HG03520 (cell line): ENCODE measurements at regions not wholly inside any gene's neighbourhood (a gene's known extent, or its start where the extent isn't known, plus 50 kb on each side); places are given as distances from the start of the nearest gene placed in this dataset.

ENCODE experiments used
- ATAC-seq: cut with Tn5 transposase; IDR thresholded peaks from one replicate; pipeline ENCODE4 v1.9.1; 2021; ENCODE audit warnings: mild to moderate bottlenecking, moderate library complexity; ENCODE audit not compliant: unreplicated experiment

DNA sequence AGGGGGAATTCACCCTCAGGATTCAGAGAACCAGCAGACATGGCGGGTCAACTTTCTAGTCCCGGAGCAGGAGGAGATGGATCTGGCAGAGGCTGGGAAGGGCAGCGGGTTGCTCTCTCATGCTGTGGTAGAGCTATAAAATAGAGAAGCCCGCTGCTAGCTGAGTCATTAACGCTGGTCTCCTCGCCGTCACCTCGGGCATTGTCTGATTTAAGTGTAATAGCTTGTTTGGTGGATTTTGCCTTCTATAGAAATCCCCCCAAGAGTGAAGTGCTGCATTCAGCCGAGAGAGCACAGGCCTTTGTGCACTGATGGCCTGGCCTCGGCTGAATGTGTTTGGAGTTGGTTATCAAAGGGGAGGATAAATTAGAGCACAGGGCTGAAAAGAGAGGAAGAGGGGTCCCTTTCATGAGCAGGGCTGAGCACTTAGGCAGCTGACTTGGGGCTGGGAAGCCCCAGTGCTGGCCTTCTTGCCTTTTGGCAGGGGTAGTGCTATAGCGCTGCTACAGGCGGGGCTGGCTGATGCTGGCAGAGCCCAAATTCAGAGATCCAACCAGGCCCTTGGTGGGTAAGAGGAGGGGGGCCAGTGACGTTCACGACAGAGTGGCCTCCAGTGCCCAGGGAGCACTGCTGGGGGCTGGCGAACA lies 161.1 kb upstream of the CADM1 start:
- no peak for ATAC-seq

DNA sequence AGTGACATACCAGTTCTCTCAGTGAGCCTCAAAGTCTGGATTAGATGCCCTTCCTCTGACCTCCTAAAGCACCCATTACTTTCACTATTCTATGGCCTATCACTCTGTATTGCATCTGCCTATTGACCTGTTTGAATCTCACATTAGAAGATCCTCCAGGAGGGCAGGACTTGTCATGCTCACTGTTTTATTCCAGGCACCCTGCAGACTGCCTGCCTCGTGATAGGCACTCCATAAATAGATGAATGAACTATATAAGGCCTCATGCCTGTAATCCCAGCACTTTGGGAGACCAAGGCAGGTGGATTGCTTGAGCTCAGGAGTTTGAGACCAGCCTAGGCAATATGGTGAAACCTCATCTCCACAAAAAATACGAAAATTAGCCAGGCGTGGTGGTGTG lies 160.1 kb upstream of the CADM1 start:
- no peak for ATAC-seq

DNA sequence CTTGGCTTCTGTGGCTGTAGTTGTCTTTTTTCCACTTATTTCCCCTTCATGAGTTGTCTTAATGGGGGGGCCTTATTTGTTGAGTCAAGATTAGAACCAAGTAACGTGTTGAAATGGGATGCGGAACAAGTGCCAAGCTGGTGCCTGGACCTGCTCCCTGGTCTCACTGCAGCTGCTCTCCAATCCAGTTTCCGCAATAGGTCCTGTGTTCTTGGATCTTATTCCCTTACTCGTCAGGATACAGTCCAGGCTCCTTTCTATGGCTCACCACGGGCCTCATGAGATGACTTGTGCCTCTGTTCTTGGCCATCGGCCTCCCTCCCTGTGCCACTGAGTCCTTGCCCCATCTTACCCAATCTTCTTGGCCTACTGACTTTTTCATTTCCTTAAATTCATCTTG lies 159.6 kb upstream of the CADM1 start:
- no peak for ATAC-seq

DNA sequence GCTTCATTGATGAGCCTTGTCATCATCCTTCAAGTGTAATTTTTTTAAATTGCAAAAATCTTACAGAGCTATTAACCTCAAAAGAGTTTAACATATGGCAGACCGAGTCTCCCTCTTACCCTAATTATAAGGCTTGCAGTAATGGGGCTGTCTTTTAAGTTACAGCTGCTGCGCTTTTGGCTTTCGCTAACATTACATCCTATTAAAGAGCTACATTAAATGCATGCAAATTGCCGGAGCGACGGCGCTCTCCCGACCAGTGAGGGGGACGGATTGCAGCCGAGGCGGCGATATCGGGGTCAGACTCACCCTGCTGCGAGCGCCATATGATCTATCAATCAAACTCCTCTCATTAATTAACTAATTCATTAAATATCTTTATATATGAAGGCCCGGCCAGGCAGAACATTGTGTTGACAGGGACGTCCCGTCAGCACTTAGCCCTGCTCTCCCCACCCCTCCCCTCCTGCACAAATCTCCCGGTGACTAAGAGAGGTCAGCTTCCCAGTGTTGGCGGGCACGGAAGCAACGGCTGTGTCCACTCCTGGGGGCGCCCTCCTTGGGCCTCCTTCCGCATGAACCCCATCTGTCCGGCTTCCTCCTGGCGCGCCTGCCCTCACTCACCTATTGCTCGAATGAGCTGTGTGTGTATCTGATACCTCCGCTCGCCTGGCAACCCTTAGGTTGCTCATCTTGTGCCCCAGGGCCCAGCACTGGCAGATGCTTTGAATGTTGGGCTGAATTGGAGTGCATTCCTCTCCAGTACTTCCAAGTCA lies 156.0 kb upstream of the CADM1 start:
- ATAC-seq: no peak

DNA sequence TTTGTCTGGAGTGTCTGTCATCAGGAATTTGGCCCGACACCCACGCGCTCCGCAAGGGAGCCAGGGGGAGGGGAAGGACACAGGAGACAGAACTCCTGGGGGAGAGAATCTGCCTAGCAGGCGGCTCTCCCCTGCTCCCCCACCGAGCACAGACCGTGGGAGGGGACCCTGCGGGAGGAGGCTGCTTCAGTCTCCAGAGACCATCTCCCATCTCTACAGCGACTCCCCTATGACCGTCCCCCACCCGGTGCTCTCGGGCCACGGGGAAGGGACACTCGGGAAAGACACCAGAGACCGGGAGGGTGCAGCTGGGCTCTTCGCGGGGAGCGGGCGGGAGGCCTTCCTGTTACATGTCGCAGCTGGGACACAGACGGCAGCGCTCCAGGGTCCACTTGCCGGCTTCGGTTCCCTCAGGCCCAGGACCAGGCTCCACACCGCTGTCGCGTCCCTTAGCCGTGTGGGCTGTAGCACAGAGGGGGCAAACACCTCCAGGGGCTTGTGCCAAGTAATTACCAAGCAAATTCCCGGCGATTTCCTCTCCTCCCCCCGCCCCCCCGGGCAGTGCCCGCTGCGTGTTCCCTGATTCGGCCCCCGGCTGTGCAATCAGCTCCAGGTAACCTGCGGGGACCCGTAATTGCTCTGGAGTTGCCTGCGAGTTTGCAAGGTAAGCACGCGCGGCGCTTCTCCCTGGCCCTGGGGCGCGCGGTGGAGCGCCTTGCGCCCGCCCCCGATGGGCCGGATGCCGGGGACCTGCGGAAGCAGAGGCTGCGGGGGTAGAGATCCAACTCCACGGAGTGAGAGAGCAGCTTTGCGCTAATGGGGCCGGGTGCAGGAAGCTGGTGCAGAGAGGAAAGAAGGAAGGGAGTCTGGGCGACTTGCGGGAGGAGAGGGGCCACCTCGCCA lies 155.1 kb upstream of the CADM1 start:
- no peak for ATAC-seq

DNA sequence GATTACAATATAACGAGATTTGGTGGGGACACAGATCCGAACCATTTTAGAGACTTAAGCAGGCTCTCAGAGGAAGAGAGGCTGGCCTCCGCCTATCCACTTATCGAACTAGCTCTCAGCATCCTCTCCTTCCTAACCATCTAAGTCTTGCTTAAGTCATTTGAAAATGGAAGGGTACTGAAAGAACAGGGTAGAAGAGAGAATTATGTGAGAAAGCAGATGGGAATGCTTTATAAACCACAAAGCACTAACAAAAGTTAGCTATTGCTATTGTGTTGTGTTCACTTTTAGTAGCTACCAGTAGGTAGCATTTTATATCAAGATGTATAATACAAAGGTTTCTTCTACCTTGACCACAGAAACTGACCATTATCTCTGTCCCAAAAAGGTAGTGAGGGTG lies 153.4 kb upstream of the CADM1 start:
- no peak for ATAC-seq

DNA sequence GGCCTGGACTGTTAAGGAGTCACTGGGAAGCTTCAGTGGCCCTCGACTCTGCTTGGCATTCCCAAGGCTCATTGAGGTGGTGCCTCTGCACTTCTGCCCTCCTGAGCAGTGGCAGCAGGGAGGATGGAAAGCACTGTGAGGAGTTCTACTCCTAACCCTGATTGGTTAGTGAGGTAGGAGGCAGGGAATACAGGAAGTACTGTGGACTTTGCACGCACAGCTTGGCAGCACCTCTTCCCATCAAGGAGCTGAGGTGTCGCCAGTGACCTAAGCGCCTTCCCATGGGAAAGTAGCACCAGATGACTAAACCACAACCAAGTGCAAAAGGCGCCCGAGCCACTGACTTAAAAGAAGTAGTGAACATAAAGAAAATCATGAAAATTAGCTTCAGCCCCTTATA lies 152.5 kb upstream of the CADM1 start:
- ATAC-seq: no peak

DNA sequence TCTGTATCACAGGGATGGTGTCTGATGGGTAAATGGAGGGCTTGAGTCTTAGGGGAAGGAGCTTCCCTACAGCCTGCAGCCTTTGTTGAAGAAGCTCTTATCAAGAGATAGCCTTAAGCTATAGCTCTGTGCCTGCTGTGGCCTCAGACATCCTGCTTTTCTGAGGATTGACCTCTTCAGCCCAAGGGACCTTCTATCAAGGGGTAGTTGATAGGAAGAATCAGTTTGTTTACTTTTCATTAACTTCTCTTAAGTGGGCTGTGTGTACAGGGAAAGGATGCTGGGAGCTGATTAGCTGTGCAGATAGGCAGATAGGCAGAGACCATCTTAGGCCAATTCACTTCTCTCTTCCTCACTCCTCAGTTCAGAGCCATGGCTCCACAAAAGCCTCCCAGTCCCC lies 151.8 kb upstream of the CADM1 start:
- ATAC-seq: no peak

DNA sequence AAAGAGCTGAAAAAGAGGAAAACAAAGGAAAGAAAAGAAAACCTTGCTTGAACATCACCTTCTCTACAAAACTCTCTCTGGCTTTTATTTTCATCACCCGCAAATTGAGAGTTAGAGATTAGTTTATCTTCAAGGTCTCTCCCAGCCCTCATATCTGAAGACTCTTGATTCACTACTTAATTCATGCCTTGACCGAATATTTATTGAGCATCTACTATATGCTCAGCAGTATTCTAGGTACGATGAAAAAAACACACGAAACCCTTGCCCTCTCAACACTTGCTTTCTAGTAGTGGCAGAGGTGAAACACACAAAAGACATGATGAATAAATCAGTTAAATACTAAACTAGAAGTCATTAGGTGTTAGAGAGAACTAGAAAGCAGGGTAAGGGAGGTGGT lies 150.6 kb upstream of the CADM1 start:
- ATAC-seq: no peak

DNA sequence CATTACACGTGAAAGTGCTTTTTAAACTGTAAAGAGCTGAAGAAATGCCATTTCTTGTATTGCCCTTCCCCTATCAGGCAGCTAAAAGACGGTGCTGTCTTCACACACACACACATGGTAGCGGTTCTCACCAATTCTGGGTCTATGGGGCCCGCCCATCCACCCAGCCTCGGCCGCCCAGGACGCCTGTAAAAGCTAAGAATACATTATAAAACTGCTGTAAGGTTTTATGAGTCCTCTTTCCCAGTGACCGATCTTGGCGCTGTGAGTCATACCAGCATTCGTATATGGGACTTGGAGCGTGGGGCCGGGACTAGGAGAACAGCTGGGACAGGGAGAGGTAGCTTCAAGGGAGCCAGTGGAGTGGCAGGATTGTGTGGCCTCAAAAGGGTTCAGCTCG lies 149.7 kb upstream of the CADM1 start:
- ATAC-seq: no peak

DNA sequence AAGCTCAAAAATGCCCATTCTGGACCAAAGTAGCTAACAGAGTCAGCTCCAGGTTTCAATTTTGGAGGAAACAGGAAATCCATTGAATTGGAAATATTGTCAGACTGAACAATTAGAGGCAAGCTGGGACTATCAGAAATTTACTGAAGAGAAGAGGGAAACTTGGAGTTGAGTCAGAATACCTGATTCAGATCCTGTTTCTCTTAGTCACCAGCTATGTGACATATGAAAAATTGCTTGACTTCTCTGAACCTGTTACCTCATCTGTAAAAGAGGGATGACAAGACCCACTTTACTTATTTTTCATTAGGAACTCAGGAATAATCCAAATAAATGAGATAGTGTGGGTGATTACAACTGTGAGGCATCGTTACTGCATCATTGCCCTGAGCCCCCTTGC lies 148.9 kb upstream of the CADM1 start:
- no peak for ATAC-seq

DNA sequence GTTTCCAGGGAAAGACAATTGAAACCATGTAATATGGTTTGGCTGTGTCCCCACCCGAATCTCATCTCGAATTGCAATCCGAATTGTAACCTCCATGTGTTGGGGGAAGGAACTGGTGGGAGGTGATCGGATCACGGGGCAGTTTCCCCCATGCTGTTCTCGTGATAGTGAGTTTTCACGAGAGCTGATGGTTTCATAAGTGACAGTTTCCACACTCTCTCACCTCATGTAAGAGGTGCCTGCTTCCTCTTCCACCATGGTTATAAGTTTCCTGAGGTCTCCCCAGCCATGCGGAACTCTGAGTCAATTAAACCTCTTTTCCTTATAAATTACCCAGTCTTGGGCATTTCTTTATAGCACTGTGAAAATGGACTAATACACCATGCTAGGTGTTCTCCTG lies 148.3 kb upstream of the CADM1 start:
- ATAC-seq: no peak

DNA sequence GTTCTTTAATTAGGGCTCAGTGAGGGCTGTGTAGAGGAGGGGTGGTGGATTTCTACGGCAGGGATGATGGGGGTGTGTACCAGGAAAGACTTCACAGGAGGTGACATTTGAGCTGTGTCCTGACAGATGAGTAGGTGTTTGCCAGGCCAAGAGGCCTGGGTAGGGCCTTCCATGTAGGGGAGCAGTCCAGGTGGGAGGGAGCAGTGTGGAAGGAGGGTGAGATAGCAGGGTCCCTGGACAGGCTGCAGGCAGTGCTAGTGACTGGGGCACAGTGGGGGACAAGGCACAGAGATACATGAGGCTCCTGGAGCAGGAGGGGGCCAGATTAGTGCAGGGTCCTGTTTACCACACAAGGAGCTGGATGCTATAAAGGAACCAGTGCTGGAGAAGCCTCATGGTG lies 147.9 kb upstream of the CADM1 start:
- no peak for ATAC-seq

DNA sequence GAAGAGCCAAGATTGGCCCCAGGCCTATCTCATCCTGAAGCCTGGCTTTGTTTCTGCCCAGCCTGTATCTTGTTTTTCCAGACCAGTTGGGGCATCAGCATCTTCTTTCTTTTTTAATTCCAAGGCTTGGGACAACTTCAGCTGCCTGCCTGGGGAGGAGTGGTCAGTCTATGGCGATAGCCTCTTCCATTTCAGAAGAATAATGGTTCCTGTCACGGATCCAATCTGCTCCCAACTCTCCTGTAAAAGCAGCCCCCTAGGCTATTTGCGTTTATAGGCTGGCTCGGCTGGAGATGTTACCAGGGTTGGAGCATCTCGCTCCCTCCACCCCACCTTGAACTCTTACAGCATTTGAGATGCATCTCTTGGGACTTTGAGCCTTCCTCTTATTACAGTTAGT lies 145.2 kb upstream of the CADM1 start:
- ATAC-seq: no peak

DNA sequence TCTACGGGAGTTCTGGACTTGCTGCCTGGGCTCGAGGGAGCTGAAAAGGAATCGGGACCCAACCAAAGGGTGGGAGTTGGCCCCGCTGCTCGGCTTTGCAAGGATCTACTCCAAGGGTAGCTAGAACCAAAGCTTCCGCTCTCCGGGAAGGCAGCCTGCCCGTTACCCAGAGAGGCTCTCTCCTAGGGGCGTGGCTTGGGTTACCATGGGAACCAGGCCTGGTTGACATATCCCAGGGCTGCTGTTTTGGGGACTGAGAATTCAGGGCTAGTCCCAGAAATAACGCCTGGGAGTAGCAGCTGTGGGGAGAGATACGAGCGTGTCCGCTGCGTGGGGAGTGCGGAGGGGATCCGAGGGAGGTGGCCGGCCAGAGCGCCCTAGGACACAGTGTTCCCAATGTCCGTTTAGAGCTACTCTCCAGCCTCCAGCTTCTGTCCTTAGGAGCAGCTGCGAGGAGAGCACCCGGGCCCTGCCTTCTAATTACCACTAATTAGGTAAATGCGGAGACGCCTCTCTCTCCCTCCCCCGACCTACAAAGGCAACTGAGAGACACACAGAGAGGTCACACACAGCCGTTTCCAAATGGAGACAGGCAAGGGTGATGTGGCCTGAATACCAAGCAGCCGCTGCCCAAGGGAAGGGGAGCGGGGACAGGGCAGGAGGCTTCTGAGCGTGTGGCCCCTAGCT lies 141.6 kb upstream of the CADM1 start:
- no peak for ATAC-seq

DNA sequence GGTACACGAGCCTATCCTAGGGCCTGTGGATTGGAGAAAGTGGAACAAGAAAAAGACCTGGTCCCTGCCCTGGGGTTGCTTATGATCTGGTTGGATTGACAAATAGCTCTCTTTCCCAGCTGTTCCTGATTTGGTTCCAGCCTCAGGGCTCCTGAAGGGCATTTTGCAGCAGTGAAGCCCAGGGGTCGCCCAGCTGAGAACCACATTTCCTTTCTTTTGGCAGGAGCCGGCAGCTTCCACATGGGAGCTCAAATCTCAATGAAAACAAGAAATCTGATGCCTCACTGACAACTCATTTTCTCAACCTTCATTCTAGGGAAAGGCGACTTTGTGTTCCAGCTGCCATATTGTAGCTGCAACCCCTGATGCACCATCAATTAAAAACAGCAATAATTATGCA lies 140.6 kb upstream of the CADM1 start:
- ATAC-seq: no peak

DNA sequence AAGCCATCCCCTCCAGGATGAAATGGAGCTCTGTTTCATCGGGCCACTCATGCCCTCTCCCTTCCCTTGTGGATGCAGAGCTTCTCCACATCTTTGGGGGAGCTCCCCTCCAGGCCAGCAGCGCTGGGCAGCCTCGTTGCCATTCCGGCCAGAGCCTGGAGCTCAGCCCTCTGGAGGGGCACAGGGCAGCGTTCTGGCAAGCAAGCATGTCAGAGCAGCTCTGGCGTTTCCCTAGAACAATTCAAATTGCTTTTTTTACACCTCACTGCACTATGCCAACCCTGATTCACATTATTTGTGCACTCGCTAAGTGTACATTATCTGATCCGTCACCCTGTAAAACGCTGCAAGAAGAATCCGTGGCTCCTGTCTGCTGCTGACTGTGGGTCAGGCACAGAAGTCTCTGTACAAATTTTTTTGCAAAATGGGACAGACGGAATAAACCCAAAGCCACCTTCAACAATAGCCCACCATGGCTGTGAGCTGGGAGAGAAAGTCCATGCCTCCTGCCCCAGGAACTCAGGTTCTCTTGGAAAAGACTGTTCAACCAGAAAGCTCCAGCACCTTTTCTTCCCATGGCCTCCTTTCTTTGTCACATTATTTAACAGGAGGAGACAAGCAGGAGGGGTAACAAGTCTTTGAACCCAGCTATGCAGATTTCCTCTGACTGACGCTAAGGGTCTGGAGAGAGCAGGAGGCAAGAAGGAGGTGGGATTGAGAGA lies 139.5 kb upstream of the CADM1 start:
- no peak for ATAC-seq

DNA sequence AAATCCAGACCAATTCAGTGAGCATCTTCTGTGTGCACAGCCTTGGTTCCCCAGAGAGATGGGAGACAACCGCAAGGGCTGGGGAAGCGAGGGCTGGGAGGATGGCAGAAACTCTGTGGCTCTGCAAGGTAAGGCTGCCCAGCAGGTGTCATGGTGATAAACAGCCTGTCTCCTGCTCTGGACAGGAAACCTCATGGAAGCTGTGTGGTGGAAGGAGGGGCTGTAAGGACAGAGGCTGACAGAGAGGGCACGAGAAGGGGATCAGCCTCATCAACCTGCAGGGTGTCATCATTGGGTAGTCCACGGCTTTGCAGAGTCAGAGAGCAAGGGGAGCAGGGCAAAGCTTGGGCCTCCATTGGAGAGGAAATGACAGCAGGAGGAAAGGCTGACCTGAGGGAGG lies 138.4 kb upstream of the CADM1 start:
- ATAC-seq: no peak

DNA sequence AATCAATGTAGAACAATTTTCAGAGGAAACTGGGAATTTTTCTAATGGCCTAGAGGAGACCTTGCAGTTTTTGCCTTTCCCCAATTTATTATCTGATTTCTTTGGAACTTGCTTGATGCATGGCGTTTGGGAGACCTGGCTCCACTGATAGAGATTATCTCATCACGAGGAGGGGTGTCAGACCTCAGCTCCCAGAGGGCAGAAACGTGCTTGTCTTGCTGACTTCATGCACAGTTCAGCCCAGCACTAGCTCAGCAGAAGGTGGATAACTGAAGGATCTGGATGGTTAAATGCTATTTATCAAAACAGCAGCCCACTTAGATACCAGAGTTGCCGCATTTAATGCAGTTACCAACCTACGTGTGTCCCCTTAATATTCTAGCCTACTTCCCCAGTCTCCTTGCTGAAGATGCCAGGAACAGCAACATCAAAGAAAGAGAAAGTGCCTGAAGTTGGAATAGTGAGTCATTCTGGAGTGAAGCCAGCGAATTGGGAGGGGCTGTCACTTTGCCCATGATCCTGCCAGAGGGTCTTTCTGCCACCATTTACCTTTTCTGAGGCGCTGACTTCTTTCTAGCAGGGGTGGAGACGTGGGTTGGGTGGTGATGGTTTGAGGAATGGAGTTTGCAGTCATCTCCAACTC lies 133.5 kb upstream of the CADM1 start:
- ATAC-seq: no peak
